ENCODE measurements at regions not wholly inside any gene's neighbourhood (a gene's known extent, or its start where the extent isn't known, plus 50 kb on each side); places are given as distances from the start of the nearest gene placed in this dataset.
A peak's percentile ranks its signal among the peaks of the same experiment; 100 is the strongest.

DNA sequence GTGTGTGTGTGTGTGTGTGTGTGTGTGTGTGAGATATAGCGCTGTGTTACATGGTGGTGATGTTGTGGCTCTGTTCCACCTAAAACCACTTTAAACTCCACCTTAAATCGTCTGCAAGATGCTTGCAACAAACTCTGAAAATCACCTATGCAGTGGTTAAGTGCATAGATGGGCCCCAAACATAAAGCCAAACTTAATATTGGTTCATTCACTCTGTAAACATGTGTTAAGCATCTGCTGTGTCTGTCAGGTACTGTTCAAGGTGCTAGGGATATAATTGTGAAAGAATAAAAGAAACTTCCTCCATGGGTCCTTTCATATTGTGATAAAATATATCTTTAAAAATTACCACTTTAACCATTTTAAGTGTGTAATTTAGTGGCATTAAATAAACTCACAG is 645.4 kb upstream of the SORCS1 start:
- DNase-seq (ENCODE audit: low read depth) = no peak
- Histone ChIP-seq H3K4me3 (ENCODE audit: low read length) (no peak overlapping the region), H3K4me1 (ENCODE audit: control insufficient read depth, insufficient read depth, low read length) (no peaks in the 10 kb centered on the region), H3K9me3 (ENCODE audit: control insufficient read depth, low read length) (no peaks in the 10 kb centered on the region), H3K36me3 (ENCODE audit: control insufficient read depth, insufficient read depth, low read length, severe bottlenecking) (no peaks in the 10 kb centered on the region), H3K27me3 (replicated peaks; ENCODE audit: control insufficient read depth, insufficient read depth, low read length) (no peaks in the 10 kb centered on the region), H3K9ac (ENCODE audit: low read length) (no peak overlapping the region)

DNA sequence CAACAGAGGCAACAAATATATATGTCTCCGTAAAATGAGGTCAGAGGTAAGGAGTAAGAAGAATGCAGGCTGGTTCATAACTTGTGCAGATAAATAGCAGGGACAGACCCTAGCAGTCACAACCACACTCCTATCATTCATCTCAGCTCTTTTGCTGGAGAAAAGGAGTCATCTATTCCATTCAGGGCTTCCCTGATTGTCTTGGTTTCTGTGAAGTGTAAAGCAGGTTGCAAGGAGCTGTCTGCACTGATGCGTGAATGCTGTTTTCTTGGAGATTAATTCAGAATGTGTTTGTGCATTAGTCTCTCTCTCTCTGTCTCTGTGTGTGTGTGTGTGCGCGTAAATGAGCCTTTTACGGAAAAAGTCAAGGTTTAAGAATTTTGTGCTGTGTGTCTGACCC is 643.3 kb upstream of the SORCS1 start:
- Histone ChIP-seq H3K27me3 (replicated peaks; ENCODE audit: control insufficient read depth, insufficient read depth, low read length) (no peaks in the 10 kb centered on the region), H3K4me3 (ENCODE audit: low read length) (no peak overlapping the region), H3K36me3 (ENCODE audit: control insufficient read depth, insufficient read depth, low read length, severe bottlenecking) (no peaks in the 10 kb centered on the region), H3K4me1 (ENCODE audit: control insufficient read depth, insufficient read depth, low read length) (no peaks in the 10 kb centered on the region), H3K9me3 (ENCODE audit: control insufficient read depth, low read length) (no peaks in the 10 kb centered on the region), H3K9ac (ENCODE audit: low read length) (no peak overlapping the region)
- no peak for DNase-seq (ENCODE audit: low read depth)

DNA sequence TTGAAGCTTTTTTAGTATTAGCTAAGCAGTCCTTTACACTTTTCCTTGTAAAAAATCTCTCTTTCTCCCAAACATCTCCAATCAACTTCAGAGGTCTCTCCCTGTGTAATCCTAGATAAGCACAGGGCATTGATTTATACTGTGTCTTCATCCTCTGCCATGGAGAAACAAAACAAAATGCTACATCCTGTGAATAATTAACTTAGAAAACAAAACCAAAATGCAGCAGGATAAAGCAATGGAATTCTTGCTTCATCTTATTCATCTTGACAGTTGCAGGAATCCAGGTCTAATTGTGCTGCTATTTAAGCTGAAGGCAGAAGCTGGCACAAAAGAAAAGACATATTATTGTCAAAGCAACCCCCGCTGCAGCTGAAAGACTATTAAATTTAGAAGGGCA is 641.5 kb upstream of the SORCS1 start:
- no peak overlapping the region for H3K9ac ChIP-seq (ENCODE audit: low read length)
- no peak for DNase-seq (ENCODE audit: low read depth)
- H3K36me3 ChIP-seq (ENCODE audit: control insufficient read depth, insufficient read depth, low read length, severe bottlenecking) = no peaks in the 10 kb centered on the region
- no peaks in the 10 kb centered on the region for H3K27me3 ChIP-seq (replicated peaks; ENCODE audit: control insufficient read depth, insufficient read depth, low read length)
- no peaks in the 10 kb centered on the region for H3K9me3 ChIP-seq (ENCODE audit: control insufficient read depth, low read length)
- no peaks in the 10 kb centered on the region for H3K4me1 ChIP-seq (ENCODE audit: control insufficient read depth, insufficient read depth, low read length)
- H3K4me3 ChIP-seq (ENCODE audit: low read length) = no peak overlapping the region

DNA sequence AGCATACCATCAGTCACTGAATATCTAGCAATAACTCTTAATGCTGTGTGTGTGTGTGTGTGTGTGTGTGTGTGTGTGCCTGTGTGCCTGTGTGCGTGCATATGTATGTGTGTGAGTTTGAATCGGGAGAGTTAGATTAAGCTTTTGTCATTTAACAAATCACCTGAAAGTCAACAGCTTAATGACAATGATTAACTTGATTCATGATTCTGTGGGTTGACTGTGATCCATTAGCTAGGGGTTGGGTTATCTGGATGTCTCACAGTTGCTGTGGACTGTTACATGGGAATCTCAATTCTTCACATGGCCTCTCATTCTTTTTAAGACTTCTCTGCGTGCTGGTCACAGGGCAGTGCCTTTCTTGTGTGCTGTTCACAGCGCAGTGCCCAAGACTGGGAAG is 639.0 kb upstream of the SORCS1 start:
- Histone ChIP-seq H3K27me3 (replicated peaks; ENCODE audit: control insufficient read depth, insufficient read depth, low read length) (no peaks in the 10 kb centered on the region), H3K4me3 (ENCODE audit: low read length) (no peak overlapping the region), H3K36me3 (ENCODE audit: control insufficient read depth, insufficient read depth, low read length, severe bottlenecking) (no peaks in the 10 kb centered on the region), H3K9ac (ENCODE audit: low read length) (no peak overlapping the region), H3K9me3 (ENCODE audit: control insufficient read depth, low read length) (no peaks in the 10 kb centered on the region), H3K4me1 (ENCODE audit: control insufficient read depth, insufficient read depth, low read length) (peaks cover 2% of the 10 kb centered on the region)
- no peak for DNase-seq (ENCODE audit: low read depth)

DNA sequence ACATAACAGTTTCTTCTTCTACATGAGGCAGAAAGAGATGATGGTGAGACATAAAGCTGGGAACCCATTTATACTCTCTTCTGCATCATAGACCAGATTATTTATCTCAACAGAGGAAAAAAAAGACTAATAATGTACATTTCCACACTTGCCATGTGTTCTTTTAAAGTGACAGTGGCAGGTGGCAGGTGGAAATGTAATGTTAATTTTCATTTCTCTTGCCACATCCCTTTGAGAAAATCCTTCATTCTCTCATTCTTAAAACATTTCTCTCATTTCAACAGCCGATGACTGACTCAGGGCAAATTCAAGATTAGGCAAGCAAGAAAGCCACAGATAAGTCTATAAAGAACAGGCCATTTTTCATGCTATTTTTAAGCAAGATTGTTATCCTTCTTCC is 635.6 kb upstream of the SORCS1 start:
- H3K4me1 ChIP-seq (ENCODE audit: control insufficient read depth, insufficient read depth, low read length) = peaks cover 7% of the 10 kb centered on the region
- H3K9ac ChIP-seq (ENCODE audit: low read length) = no peak overlapping the region
- DNase-seq (ENCODE audit: low read depth) = no peak
- H3K4me3 ChIP-seq (ENCODE audit: low read length) = no peak overlapping the region
- H3K36me3 ChIP-seq (ENCODE audit: control insufficient read depth, insufficient read depth, low read length, severe bottlenecking) = no peaks in the 10 kb centered on the region
- H3K27me3 ChIP-seq (replicated peaks; ENCODE audit: control insufficient read depth, insufficient read depth, low read length) = no peaks in the 10 kb centered on the region
- H3K9me3 ChIP-seq (ENCODE audit: control insufficient read depth, low read length) = no peaks in the 10 kb centered on the region

DNA sequence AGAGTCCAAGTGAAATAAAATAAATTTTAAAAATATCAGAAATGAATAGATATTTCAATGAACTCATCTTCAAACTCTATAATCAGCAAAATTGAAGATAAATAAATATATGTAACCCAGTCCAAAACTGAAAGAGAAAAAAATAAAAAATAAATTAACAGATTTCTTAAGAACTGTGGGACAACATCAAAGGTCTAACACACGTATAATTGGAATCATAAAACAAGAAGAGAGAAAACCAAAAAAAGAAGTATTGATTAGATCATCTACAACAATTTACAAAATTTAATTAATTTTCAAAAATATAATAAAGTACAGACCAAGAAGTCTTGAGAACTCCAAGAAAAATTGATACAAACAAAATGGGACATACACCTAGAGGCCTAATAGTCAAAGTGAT is 625.8 kb upstream of the SORCS1 start:
- H3K9me3 ChIP-seq (ENCODE audit: control insufficient read depth, low read length) = peaks cover 27% of the 10 kb centered on the region
- no peaks in the 10 kb centered on the region for H3K4me1 ChIP-seq (ENCODE audit: control insufficient read depth, insufficient read depth, low read length)
- no peaks in the 10 kb centered on the region for H3K36me3 ChIP-seq (ENCODE audit: control insufficient read depth, insufficient read depth, low read length, severe bottlenecking)

DNA sequence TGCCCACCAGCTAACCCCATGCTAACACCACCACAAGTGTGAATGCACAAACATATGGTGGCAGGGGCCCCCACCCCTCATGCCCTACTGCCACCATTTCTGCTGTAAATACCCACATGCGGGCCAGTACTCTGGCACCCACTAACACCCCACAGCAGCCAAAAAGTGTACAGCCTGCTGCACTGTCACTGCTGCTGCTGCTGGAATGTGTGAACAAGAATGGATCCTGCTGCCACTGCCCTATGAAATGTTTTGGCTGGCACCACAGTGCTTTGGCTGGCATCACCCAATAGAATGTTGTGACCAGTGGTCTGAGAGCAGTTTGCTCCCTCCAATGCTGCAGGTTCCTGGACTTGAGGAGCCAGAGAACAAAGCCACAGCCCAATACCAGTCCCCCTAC is 606.6 kb upstream of the SORCS1 start:
- Histone ChIP-seq H3K27me3 (replicated peaks; ENCODE audit: control insufficient read depth, insufficient read depth, low read length) (no peaks in the 10 kb centered on the region), H3K9ac (ENCODE audit: low read length) (no peak overlapping the region), H3K9me3 (ENCODE audit: control insufficient read depth, low read length) (peaks cover 19% of the 10 kb centered on the region), H3K36me3 (ENCODE audit: control insufficient read depth, insufficient read depth, low read length, severe bottlenecking) (no peaks in the 10 kb centered on the region), H3K4me3 (ENCODE audit: low read length) (no peak overlapping the region), H3K4me1 (ENCODE audit: control insufficient read depth, insufficient read depth, low read length) (no peaks in the 10 kb centered on the region)
- DNase-seq (ENCODE audit: low read depth) = no peak

More for the DNA sequence above, 625.8 kb upstream of the SORCS1 start:
- H3K4me3 ChIP-seq (ENCODE audit: low read length) = no peak overlapping the region
- H3K27me3 ChIP-seq (replicated peaks; ENCODE audit: control insufficient read depth, insufficient read depth, low read length) = no peaks in the 10 kb centered on the region
- peak; percentile 16 for DNase-seq (ENCODE audit: low read depth)
- H3K9ac ChIP-seq (ENCODE audit: low read length) = no peak overlapping the region

DNA sequence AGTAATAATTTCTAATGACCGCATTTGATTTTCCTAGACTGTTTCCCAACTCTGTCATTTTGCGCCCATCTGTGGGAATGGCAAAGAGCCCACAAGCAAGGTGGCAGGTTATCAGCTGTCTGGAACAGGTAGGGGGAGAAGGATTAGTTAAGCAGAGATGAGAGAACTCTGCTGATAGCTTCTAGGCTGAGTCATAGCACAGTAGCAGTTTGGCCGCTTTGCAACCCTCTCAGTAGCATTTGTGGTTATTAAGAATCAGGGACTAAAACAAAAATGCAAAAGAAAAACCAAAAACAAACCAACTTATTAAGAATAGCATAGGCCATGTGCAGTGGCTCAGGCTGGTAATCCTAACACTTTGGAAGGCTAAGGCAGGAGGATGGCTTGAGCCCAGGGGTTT is 602.7 kb upstream of the SORCS1 start:
- DNase-seq (ENCODE audit: low read depth) = no peak
- no peaks in the 10 kb centered on the region for H3K4me1 ChIP-seq (ENCODE audit: control insufficient read depth, insufficient read depth, low read length)
- no peaks in the 10 kb centered on the region for H3K27me3 ChIP-seq (replicated peaks; ENCODE audit: control insufficient read depth, insufficient read depth, low read length)
- no peak overlapping the region for H3K9ac ChIP-seq (ENCODE audit: low read length)
- H3K9me3 ChIP-seq (ENCODE audit: control insufficient read depth, low read length) = peaks cover 7% of the 10 kb centered on the region
- H3K36me3 ChIP-seq (ENCODE audit: control insufficient read depth, insufficient read depth, low read length, severe bottlenecking) = no peaks in the 10 kb centered on the region
- H3K4me3 ChIP-seq (ENCODE audit: low read length) = no peak overlapping the region

DNA sequence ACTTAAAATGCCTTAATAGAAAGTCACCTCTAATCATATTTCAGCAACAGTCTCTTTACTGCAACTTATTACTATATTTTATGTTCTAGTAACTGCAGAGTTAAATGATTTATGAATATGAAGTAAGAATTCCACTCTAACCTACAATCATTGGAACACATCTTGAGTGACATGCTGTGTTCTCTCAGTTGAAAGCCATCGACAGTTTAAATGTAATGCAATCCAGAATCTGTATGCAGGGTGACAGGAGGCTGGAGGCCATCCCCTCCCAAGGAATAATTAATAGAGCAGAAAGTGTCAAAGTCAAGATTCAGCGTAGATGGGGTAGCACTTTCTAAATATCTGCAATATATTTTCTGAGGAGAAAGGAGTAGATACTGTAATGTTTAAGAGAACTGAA is 590.3 kb upstream of the SORCS1 start:
- Histone ChIP-seq H3K9me3 (ENCODE audit: control insufficient read depth, low read length) (no peaks in the 10 kb centered on the region), H3K36me3 (ENCODE audit: control insufficient read depth, insufficient read depth, low read length, severe bottlenecking) (no peaks in the 10 kb centered on the region), H3K4me3 (ENCODE audit: low read length) (no peak overlapping the region)

DNA sequence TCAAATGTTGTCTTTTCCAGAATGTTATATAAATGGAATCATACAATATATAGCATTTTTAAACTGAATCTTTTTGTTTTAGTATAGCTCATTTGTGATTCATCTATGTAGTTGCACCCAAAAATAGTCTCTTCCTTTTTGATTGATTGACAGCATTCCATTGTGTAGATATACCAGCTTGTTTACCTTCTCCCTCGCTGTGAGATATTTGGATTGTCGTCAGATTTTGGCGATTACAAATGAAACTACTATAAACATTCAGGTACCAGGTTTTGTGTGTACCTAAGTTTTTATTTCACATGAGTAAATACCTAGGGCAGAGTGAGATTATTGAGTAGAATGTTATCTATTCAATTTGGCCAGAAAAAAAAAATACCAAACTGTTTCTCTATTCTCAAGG is 584.7 kb upstream of the SORCS1 start:
- H3K4me1 ChIP-seq (ENCODE audit: control insufficient read depth, insufficient read depth, low read length) = no peaks in the 10 kb centered on the region
- H3K27me3 ChIP-seq (replicated peaks; ENCODE audit: control insufficient read depth, insufficient read depth, low read length) = no peaks in the 10 kb centered on the region
- DNase-seq (ENCODE audit: low read depth) = no peak

More for the DNA sequence above, 590.3 kb upstream of the SORCS1 start:
- Histone ChIP-seq H3K27me3 (replicated peaks; ENCODE audit: control insufficient read depth, insufficient read depth, low read length) (no peaks in the 10 kb centered on the region), H3K4me1 (ENCODE audit: control insufficient read depth, insufficient read depth, low read length) (no peaks in the 10 kb centered on the region), H3K9ac (ENCODE audit: low read length) (no peak overlapping the region)
- DNase-seq (ENCODE audit: low read depth) = no peak

DNA sequence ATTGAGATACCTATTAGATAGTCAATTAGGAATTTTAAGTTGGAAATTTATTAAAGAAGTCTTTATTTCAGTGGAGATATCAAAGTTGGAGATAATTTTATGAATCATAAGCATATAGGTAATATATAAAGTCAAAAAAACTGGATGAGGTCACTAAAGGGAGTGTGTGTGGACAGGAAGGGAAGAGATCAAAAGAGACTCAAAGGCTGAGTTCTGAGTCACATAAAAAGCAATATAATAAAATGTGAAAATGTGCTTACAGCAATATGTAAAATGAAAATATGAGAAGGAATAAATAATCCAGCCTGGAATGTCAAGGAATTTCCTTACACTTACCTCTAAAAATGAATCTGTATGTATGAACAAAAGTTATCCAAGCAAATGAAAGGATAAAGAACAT is 583.3 kb upstream of the SORCS1 start:
- no peaks in the 10 kb centered on the region for H3K9me3 ChIP-seq (ENCODE audit: control insufficient read depth, low read length)
- H3K27me3 ChIP-seq (replicated peaks; ENCODE audit: control insufficient read depth, insufficient read depth, low read length) = no peaks in the 10 kb centered on the region

More for the DNA sequence above, 584.7 kb upstream of the SORCS1 start:
- Histone ChIP-seq H3K9me3 (ENCODE audit: control insufficient read depth, low read length) (no peaks in the 10 kb centered on the region), H3K4me3 (ENCODE audit: low read length) (no peak overlapping the region), H3K9ac (ENCODE audit: low read length) (no peak overlapping the region), H3K36me3 (ENCODE audit: control insufficient read depth, insufficient read depth, low read length, severe bottlenecking) (no peaks in the 10 kb centered on the region)

DNA sequence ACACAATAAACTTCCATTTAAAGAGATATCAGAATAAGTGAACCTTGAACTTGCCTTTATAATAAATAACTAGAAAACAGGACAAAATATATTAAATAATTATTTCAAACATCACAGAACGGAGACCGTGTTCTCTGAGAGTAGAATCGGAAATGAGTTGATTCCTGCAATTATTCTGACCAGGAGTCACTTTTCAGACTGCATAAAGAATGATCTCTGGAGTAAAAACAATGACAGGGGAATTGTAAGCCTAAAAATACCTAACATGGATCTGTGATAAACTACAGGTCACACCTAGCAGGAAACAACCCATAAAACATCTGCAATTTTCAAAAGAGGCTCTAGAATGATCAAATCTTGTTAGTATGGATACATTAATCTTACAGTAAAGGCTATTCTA is 577.5 kb upstream of the SORCS1 start:
- H3K36me3 ChIP-seq (ENCODE audit: control insufficient read depth, insufficient read depth, low read length, severe bottlenecking) = no peaks in the 10 kb centered on the region
- H3K4me3 ChIP-seq (ENCODE audit: low read length) = no peak overlapping the region
- H3K9ac ChIP-seq (ENCODE audit: low read length) = no peak overlapping the region
- no peaks in the 10 kb centered on the region for H3K4me1 ChIP-seq (ENCODE audit: control insufficient read depth, insufficient read depth, low read length)
- no peak for DNase-seq (ENCODE audit: low read depth)
- no peaks in the 10 kb centered on the region for H3K9me3 ChIP-seq (ENCODE audit: control insufficient read depth, low read length)
- H3K27me3 ChIP-seq (replicated peaks; ENCODE audit: control insufficient read depth, insufficient read depth, low read length) = no peaks in the 10 kb centered on the region

More for the DNA sequence above, 583.3 kb upstream of the SORCS1 start:
- no peak overlapping the region for H3K9ac ChIP-seq (ENCODE audit: low read length)
- no peaks in the 10 kb centered on the region for H3K36me3 ChIP-seq (ENCODE audit: control insufficient read depth, insufficient read depth, low read length, severe bottlenecking)
- no peaks in the 10 kb centered on the region for H3K4me1 ChIP-seq (ENCODE audit: control insufficient read depth, insufficient read depth, low read length)
- no peak overlapping the region for H3K4me3 ChIP-seq (ENCODE audit: low read length)
- no peak for DNase-seq (ENCODE audit: low read depth)

Measured in adipocyte (in vitro differentiated cells).